SJCRH30 (cell line): ENCODE measurements at regions not wholly inside any gene's neighbourhood (a gene's known extent, or its start where the extent isn't known, plus 50 kb on each side); places are given as distances from the start of the nearest gene placed in this dataset.
A peak's percentile ranks its signal among the peaks of the same experiment; 100 is the strongest.
"Not testable (repeated sequence)": the region's sequence is repeated elsewhere in the genome, so short reads cannot be mapped to it uniquely, and the experiment has no call there.

Source experiments
- DNase-seq, 2 experiments: peaks; one replicate each; pipeline ENCODE4 v3.0.0-alpha.2; 2015 to 2020
- H3K27ac ChIP-seq: fragments of 250-450 bp; sonication (Bioruptor Pico); 2 replicates; pipeline ENCODE4 v1.5.1; 2020; ENCODE audit warnings: mild to moderate bottlenecking, moderate library complexity
- H3K27me3 ChIP-seq: fragments of 250-450 bp; sonication (Bioruptor Pico); 2 replicates; pipeline ENCODE4 v1.5.1; 2020; ENCODE audit warnings: mild to moderate bottlenecking, moderate library complexity
- H3K36me3 ChIP-seq: fragments of 250-450 bp; sonication (Bioruptor Pico); 2 replicates; pipeline ENCODE4 v1.5.1; 2020; ENCODE audit warnings: mild to moderate bottlenecking, moderate library complexity
- H3K4me1 ChIP-seq: fragments of 250-450 bp; sonication (Bioruptor Pico); 2 replicates; pipeline ENCODE4 v1.5.1; 2020; ENCODE audit warnings: mild to moderate bottlenecking, moderate library complexity
- H3K4me3 ChIP-seq: fragments of 250-450 bp; sonication (Bioruptor Pico); 2 replicates; pipeline ENCODE4 v1.5.1; 2020; ENCODE audit warnings: mild to moderate bottlenecking, moderate library complexity
- H3K9me3 ChIP-seq: fragments of 250-450 bp; sonication (Bioruptor Pico); replicated peaks from 2 replicates; pipeline ENCODE4 v1.5.1; 2020; ENCODE audit warnings: mild to moderate bottlenecking, moderate library complexity

GRCh38 chr2:190584980-190585661 lies 50.6 kb upstream of the NEMP2 start:
- no peak for DNase-seq
- peaks cover 22% of the 10 kb centered on the region for H3K4me1 ChIP-seq
- no peak overlapping the region for H3K27ac ChIP-seq
- H3K4me3 ChIP-seq: no peak overlapping the region
- H3K27me3 ChIP-seq: no peaks in the 10 kb centered on the region
- no peaks in the 10 kb centered on the region for H3K9me3 ChIP-seq
- no peaks in the 10 kb centered on the region for H3K36me3 ChIP-seq

GRCh38 chr2:190587106-190587505 lies 52.6 kb upstream of the NEMP2 start:
- peaks cover 22% of the 10 kb centered on the region for H3K4me1 ChIP-seq

GRCh38 chr2:190589008-190589407 lies 54.5 kb upstream of the NEMP2 start:
- Histone ChIP-seq H3K36me3 (no peaks in the 10 kb centered on the region), H3K27me3 (no peaks in the 10 kb centered on the region), H3K4me1 (peaks cover 8% of the 10 kb centered on the region), H3K4me3 (no peak overlapping the region), H3K9me3 (no peaks in the 10 kb centered on the region), H3K27ac (no peak overlapping the region)
- DNase-seq: no peak

More at GRCh38 chr2:190587106-190587505, 52.6 kb upstream of the NEMP2 start:
- no peaks in the 10 kb centered on the region for H3K27me3 ChIP-seq
- no peak overlapping the region for H3K4me3 ChIP-seq
- H3K9me3 ChIP-seq: no peaks in the 10 kb centered on the region
- no peaks in the 10 kb centered on the region for H3K36me3 ChIP-seq
- no peak overlapping the region for H3K27ac ChIP-seq
- DNase-seq: peak; percentile 76 to 83

GRCh38 chr2:190591437-190591836 lies 56.9 kb upstream of the NEMP2 start:
- H3K27me3 ChIP-seq: no peaks in the 10 kb centered on the region
- no peak overlapping the region for H3K4me3 ChIP-seq
- no peaks in the 10 kb centered on the region for H3K36me3 ChIP-seq
- H3K9me3 ChIP-seq: peaks cover 3% of the 10 kb centered on the region; the same call in 1 of the 2 replicates
- peaks cover 8% of the 10 kb centered on the region for H3K4me1 ChIP-seq
- no peak for DNase-seq
- no peak overlapping the region for H3K27ac ChIP-seq

- H3K27me3 ChIP-seq: no peaks in the 10 kb centered on the region
- no peak for DNase-seq
- peaks cover 3% of the 10 kb centered on the region; the same call in 1 of the 2 replicates for H3K9me3 ChIP-seq
- no peak overlapping the region for H3K27ac ChIP-seq
- H3K4me1 ChIP-seq: no peaks in the 10 kb centered on the region
- no peak overlapping the region for H3K4me3 ChIP-seq
- H3K36me3 ChIP-seq: no peaks in the 10 kb centered on the region
Observed at GRCh38 chr2:190592831-190593230, 56.1 kb upstream of the NAB1 start.

- H3K36me3 ChIP-seq, H3K9me3 ChIP-seq, H3K27me3 ChIP-seq, DNase-seq, H3K27ac ChIP-seq, H3K4me1 ChIP-seq, H3K4me3 ChIP-seq: not testable (repeated sequence)
Observed at GRCh38 chr2:190595879-190596278, 53.0 kb upstream of the NAB1 start.

- H3K4me1 ChIP-seq: no peaks in the 10 kb centered on the region
- H3K36me3 ChIP-seq: no peaks in the 10 kb centered on the region; the same call in 1 of the 2 replicates
- H3K4me3 ChIP-seq: no peak overlapping the region
- no peak for DNase-seq
- H3K27me3 ChIP-seq: no peaks in the 10 kb centered on the region; the same call in 1 of the 2 replicates
- H3K27ac ChIP-seq: no peak overlapping the region
- peaks cover 3% of the 10 kb centered on the region; the same call in 1 of the 2 replicates for H3K9me3 ChIP-seq
Observed at GRCh38 chr2:190596993-190597392, 51.9 kb upstream of the NAB1 start.

GRCh38 chr2:190598621-190599020 lies 50.3 kb upstream of the NAB1 start:
- no peak for DNase-seq
- Histone ChIP-seq H3K36me3 (no peaks in the 10 kb centered on the region; the same call in 1 of the 2 replicates), H3K27me3 (no peaks in the 10 kb centered on the region; the same call in 1 of the 2 replicates), H3K27ac (no peak overlapping the region), H3K4me1 (no peaks in the 10 kb centered on the region), H3K9me3 (peaks cover 3% of the 10 kb centered on the region; the same call in 1 of the 2 replicates), H3K4me3 (no peak overlapping the region)

GRCh38 chr2:190599073-190599472 lies 49.8 kb upstream of the NAB1 start:
- Histone ChIP-seq H3K4me1 (no peaks in the 10 kb centered on the region), H3K9me3 (peaks cover 3% of the 10 kb centered on the region; the same call in 1 of the 2 replicates), H3K27me3 (no peaks in the 10 kb centered on the region; the same call in 1 of the 2 replicates), H3K36me3 (no peaks in the 10 kb centered on the region; the same call in 1 of the 2 replicates), H3K27ac (no peak overlapping the region), H3K4me3 (no peak overlapping the region)
- DNase-seq: no peak
